ENCODE measurements at regions not wholly inside any gene's neighbourhood (a gene's known extent, or its start where the extent isn't known, plus 50 kb on each side); places are given as distances from the start of the nearest gene placed in this dataset.

GRCh38 chr10:132997517-132998265, 55.3 kb upstream of the CFAP46 start:
- TF ChIP-seq POLR2A (IDR thresholded peaks at IDR 0.05; ENCODE audit: low read length) (no peak), GATA1 (IDR thresholded peaks at IDR 0.05; ENCODE audit: low read depth, low read length) (no peak)
